Iris pigment epithelial cell (primary cell): ENCODE measurements at regions not wholly inside any gene's neighbourhood (a gene's known extent, or its start where the extent isn't known, plus 50 kb on each side); places are given as distances from the start of the nearest gene placed in this dataset.

Experiments used
- DNase-seq: peaks from one replicate; pipeline ENCODE4 v3.0.0-alpha.2; 2011; ENCODE audit warnings: low read depth

DNA sequence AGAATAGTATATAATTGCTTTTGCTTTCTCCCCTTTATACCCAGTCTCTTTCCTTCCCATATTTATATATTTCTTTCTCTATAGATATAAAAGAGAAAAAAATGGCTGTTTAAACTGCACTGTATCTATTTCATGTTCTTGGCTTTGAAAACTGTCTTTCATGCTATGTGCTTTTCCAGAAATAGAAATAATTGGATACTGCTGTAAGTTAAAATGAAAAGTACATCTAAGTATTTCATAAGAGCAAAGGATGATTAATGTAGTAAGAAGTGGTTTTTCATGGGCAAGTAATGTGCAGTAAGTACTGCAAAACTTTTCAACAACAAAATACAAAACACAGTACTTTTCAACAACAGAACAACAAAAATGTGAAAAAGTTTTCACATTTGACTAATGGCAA is 237.9 kb downstream of the SNCA start:
- DNase-seq, result no peak

DNA sequence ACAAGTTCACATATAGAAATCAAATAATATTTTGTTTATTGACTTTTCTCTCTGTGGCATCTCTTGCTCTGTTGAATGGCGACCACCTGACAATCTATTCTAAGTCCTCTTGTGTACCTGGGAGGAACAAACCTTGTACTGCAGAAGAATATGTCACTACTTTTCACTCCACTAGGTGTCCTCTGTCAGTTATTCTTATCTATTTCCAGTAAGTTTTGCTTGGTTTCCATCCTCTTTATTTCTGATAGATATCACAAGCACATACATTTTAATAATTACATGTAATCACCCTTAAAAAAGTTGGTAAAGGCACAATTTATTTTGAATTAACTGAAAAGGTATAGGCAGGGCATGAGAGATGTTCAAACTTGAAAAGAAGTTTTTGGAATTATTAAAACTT is 238.4 kb downstream of the SNCA start:
- peak; percentile 27 for DNase-seq

DNA sequence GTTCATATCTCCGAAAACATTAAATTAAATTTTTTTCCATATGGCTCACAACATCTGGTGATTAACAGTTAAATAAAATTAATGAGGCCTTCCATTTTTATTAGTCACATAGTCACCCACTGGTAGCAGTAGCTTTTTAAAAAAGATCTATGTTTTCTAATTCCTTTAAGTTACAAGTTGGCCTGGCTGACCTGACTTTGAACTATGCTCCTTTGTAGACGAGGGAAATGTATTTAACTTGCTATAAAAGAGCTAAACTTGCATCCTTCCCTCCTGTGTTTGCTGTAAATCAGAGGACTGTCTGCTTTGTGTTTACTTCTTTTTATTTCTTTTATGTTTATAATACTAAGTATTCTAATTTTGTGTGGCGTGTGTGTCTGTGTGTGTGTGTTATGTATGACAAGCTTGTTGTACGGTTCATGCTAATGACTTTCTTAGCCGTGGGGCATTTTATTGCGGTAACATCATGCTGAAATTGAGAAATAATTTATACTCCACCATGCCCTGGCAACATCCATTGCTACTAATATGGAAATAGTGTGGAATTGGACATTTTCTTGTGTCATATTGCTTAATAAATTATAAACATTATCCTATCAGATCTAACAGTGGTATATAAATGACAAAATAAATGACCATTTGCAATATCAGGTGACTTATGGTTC is 241.7 kb downstream of the SNCA start:
- DNase-seq, result no peak

DNA sequence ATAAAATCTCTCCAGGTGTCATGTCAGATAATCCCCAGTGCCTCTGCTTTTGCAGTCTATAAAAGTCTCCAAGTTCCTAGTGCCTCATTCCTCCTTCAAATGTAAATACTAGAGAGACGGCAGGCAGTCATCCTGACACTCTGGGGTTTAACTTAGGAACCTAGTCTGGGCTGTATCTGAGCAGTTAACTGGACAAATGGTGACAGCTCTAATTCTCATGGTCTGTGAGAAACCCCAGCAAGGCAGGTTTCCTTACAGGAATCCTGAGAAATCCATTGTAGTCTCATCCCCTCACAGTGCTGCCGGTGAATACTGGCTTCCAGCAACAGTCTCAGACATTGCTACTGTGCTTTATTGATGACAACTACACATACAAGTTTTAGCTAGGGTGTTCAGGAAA is 246.8 kb downstream of the SNCA start:
- DNase-seq, result no peak

DNA sequence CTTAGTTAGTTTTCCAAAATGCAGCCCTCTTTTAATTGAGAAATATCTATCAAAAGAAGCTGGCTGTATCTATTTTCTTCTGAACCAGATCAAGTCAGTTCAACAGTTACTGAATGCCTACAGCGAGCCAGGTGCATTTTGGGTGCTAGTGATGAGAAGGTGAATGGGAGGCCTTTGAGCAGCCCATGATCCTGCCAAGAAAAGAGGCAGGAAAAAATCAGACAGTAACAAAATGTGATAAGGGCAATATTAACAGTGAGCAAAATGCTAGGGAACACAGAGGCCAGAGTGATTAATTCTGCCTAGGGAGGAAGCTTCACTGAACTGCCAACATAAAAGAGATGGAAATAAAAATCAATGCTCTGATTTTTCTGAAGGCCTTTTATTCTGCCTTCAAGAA is 248.5 kb downstream of the SNCA start:
- DNase-seq, result no peak

DNA sequence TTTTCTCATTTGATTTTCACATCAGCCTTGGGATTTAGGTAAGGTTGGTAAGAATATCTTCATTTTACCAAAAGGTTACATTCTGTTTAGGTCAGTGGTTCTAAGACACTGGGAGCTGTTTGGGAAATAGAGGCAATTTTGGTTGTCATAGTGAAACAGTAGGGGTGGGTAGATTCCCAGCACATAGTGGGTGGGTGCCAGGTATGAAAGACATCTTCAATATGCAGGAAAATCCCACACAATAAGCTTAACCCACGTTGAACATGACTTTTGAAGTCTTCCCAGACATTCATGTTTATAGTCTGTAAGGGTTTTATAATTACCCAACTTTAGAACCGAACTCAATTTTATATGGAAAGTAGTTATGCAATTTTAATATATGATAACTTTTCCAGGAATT is 249.6 kb downstream of the SNCA start:
- DNase-seq, result no peak

DNA sequence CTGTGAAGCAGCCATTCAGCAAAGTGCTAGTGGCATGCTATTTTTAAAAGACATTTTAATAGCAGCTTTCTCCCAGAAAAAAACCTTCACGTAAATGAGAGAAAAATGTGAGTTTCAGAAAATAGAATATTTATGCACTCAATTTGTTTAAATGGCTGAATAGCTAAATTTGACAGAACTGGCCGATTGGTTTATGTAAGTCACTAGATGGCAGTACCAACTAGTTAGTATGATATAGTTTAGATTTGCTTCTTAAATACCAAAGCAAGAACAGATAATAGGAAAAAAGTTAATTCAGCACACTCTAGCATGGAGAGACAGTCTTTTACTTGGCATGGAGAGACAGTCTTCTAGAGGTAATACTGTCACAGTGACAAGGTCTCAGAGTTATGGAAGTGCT is 250.1 kb downstream of the SNCA start:
- DNase-seq, result peak; percentile 18

DNA sequence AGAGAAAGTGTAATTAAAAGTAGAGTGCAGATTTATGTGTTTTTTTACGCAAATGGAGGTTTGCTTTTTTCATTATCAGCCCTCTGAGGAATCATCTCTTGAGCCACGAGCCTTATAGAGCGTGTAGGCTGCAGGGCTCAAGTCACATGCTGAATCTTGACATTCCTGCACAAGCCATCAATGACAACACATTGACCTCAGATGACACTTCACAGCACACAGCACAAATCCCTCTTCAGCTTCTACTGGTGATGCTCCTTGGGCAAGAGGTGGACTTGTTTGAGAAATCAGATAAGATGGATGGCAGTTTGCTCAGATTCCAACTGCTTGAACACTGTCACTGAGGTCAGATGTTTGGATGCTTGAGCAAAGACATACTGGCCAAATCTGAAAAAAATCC is 250.6 kb downstream of the SNCA start:
- DNase-seq, result no peak

DNA sequence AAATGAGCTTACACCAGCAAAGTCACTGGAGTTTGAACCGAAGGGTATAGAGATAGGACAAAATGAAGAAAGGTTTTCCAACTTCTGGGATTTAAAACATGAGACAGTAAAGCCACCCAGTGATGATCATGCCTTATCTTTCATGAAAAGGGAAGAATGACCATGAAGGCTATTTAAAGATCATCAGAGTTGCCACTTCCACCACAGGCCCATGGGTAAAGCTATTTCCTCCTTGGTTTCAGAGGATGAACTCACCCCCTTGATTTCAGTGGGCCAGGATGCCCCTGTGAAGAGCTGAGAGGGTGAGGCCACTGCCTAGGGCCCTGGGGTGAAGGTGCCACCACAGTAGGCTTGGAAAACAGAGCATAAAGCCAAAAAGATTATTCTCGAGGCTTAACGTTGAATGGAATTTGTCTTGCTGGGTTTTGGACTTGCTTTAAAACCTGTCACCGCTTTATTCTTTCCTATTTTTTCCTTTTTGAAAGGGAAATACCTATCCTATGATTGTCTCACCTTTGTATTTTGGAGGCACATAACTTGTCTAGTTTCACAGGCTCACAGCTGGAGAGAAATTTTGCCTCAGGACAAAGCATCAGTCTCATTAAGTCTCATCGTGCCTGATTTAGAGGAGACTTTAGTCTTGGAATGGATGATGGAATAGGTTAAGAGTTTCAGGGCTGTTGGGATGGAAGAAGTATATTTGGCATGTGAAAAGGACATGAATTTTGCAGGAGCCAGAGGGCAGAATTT is 254.0 kb downstream of the SNCA start:
- no peak for DNase-seq

DNA sequence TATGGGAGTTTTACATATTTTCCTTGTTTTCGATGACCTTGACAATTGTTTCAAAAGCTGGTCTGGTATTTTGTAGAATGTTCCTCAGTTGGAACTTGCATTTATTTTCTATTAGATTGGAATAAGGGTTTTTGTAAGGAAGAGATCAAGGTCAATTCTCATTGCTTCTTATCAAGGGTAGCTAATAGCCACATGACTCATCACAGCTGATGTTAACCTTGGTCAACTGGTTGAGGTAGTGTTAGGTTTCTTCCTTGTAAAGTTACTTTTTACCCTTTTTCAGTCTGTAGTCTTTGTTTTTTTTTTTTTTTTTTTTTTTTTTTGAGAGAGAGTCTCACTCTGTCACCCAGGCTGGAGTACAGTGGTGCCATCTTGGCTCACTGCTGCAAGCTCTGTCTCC is 257.2 kb downstream of the SNCA start:
- DNase-seq, result peak; percentile 19

DNA sequence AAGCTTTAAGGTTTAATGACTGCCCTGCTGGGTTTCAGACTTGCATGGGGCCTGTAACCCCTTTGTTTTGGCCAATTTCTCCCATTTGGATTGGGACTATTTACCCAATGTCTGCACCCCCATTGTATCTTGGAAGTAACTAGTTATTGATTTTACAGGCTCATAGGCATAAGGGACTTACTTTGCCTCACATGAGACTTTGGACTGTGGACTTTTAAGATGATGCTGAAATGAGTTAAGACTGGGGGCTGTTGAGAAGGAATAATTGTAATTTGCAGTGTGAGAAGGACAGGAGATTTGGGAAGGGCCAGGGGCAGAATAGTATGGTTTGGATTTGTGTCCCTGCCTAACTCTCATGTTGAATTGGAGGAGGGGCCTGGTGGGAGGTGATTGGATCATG is 260.7 kb downstream of the SNCA start:
- DNase-seq, result no peak

DNA sequence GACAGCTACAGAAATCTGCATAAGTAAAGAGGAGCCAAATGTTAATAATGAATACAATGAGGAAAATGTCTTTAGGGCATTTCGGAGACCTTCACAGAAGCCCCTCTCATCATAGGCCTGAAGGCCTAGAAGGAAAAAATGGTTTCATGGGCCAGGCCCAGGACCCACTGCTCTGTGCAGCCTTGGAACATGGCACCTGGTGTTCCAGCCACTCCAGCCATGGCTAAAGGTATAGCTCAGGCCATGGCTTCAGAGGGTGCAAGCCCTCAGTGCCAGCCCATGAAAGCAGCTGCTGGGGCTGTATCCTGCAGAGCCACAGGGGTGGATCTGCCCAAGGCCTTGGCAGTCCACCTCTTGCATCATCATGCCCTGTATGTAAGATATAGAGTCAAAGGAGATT is 261.1 kb downstream of the SNCA start:
- DNase-seq, result no peak

DNA sequence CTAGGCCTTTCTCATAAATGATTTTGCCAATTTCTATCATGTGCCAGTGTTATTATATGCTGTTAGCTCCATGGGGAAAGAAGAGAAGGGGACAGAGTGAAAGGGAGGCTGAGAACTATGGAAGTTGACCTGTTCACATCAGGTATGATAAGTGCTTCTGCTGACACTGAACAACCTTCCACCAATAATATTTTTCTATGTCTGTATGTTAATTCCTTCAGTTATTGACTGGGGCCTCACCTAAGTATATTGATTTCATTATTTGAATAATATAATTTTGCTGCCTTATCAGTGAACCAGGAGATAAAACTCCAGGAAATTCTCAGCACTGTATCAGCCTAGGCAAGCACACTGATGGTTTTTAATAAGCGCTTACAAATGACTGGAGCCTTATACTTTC is 262.8 kb downstream of the SNCA start:
- DNase-seq, result no peak

DNA sequence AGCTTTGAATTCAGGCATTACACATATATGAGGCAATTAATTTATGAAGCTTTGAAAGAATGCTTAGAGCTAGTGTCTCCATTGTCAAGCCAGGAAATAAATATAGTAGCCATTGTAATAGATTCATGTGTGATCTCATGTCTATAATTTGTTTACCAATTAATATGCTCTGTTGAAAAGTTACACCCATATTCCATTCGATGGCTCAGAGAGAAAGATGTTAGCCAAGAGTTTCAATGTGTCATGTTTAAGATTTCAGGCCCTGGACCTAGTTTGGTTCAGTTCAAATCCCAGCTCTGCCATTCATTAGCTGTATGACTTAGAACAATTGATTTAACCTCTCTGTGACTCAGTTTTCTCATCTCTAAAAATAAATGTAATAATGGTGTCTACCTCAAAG is 263.3 kb downstream of the SNCA start:
- no peak for DNase-seq

DNA sequence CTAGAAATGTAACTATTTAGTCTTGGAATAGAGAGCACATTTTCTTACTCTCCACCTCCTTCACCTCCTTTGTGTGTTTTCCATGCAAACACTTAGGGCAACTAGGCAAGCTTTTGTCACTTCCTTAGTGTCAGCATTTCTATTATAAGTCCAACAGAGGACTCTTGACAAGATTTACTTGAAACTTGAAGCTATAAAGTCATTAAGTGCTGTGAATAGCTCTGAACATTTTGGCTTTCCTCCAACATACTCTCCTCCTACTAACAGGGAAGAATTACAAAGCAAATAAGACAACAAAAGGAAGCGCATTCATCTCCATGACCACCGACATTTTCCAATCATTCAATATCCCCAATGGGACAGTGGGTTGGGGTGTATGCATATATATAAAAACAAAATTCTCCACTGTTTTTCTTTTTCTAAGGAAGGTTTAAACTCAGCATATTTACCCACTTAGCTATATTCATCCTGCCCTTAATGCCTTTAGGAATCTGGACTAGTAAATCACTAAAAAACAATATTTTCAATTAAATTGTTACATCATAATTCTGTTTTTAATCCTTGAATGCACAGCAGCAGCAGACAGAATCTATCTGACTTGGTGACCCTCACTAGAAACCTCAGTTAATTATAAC is 264.6 kb downstream of the SNCA start:
- DNase-seq, result peak; percentile 11

DNA sequence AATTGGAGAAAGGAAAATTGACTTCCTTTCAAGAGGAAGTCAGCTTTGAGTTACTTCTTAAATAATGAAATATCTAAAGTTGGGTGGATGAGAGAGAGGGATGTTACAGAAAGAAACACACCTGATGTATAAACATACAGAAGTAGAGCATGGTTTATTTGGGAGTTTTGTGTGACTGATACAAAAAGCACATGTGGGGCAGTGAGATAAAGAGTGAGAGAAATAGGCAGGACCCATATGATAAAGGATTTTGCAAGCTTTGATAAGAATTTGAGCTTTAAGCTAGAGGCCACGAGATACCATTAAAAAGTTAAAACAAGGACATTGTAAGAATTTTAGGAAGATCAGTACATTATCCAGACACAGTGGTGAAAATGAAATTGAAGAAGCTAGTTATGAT is 263.3 kb upstream of the GPRIN3 start:
- no peak for DNase-seq

DNA sequence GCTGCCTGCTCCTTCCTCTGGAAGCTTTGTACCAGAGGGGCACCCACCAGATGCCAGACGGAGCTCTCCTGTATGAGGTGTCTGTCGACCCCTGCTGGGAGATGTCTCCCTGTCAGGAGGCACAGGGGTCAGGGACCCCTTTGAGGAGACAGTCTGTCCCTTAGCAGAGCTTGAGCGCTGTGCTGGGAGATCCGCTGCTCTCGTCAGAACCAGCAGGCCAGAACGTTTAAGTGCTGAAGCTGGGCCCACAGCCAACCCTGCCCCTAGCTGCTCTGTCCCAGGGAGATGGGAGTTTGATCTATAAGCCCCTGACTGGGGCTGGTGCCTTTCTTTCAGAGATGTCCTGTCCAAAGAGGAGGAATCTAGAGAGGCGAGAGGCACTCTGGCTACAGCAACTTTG is 260.3 kb upstream of the GPRIN3 start:
- DNase-seq, result no peak

DNA sequence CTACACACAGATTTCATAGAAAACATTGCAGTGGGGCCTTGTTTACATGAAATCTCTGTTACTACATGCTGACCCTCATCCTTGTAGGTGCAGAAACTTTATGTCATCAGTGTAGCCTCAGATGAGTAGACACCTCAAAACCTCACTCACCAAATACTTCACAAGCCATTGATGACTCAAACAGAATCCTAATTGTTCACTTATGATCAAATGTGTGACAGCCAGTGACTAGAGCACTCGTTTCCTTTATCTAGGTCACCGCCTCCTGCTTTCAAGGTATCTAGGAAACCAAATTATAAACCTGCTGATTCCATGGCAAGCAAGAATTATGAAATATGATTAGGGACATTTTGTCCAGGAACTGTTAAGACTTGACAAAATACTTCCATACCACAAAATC is 255.8 kb upstream of the GPRIN3 start:
- DNase-seq, result peak; percentile 38

DNA sequence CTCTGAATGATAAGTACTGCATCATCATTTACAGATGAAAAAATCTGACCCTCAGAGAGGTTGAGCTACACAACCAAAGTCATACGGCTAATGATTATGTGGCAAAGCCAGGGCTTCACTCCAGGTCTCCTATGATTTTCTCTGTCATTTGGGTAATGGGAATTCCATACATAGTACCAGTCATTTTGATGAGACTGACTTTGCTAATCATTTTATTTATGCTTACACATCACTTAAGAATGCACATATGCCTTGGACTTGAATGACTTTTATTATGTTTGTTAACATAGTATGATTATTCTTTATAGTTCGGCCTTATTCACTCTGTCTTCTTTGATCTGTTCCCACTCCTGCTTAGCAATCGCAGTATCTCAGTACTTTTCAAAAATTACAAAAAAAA is 255.1 kb upstream of the GPRIN3 start:
- DNase-seq, result peak; percentile 40

DNA sequence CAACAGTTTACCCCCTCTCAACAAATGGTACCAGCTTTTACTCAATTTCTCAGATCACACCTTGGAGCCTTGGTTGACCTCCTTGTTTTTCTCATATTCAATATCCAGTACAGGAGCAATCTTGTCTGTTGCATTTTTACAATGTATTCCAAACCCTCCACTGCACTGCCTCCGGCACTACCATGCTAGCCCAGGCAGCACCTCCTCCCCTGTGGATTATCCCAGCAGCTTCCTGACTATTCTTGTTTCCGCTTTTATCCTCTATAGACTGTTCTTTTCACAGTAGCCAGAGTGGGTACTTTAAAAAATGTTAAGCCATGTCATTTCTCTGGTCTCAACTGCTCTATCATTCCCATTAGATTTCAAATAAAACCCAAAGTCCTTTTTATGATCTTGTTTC is 253.4 kb upstream of the GPRIN3 start:
- no peak for DNase-seq

DNA sequence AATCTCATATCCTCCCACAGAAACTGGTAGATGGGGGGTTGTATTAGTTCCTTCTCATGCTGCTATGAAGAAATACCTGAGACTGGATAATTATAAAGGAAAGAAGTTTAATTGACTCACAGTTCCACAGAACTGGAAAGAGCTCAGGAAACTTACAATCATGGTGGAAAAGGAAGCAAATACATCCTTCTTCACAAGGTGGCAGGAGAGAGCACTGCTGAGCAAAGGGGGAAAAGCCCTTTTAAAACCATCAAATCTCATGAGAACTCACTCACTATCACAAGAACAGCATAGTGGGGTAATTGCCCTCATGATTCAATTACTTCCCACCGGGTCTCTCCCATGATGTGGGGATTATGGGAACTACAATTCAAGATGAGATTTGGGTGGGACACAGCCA is 250.5 kb upstream of the GPRIN3 start:
- peak; percentile 34 for DNase-seq

DNA sequence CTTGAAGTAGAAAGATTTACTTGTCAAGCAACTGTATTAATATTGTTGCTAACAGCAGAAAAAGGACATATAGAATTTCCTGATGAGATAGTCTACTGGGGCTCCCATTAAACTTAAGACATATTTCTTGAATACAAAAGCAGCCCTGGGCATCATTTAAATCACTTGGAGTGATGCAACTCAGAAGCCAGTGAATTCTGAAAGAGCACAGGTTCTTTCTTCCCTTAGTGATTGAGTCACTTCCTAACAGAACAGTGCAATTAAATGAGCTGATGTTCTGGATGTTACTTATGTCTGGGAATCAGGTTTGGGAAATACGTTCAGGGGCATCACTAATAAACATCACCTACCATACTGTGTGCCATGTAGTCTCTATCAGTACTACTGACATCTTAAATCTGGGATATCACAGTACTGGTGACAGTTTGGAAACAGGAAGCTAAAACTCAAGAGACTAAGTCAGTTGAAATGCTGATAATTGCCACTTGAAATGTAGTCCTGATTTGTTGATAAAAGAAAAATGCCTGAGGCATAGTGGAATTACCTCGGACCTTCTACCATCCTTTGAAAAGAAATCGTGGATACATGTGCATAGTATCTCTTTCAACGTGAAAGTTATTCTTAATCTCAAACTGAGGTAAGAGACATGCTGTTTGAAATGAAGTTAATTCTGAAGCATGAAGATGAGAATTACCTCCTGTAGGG is 249.2 kb upstream of the GPRIN3 start:
- DNase-seq, result peak; percentile 55

DNA sequence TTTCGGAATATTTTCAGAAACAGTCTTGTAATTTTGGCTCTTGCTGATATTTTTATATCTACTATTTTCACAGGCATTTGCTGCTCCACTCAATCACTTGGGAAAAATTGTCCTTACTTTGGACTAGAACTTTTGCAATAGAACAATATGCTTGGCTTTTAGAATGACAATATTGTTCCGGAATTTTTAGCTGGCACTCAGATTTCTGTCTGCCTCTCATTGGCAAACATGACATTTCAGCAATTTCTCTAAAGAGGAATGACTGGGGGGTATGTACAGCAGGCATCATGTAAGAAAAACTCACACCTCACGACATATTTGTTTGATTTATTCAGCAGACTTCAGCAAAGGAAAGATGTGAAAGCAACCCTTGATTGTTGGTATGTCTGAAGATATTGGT is 243.6 kb upstream of the GPRIN3 start:
- DNase-seq, result no peak
